HepG2 (cell line): ENCODE measurements at regions not wholly inside any gene's neighbourhood (a gene's known extent, or its start where the extent isn't known, plus 50 kb on each side); places are given as distances from the start of the nearest gene placed in this dataset.

Source experiments
- ATAC-seq: fragments of 200-7000 bp; cut with Tn5 transposase; 3 replicates; pipeline ENCODE4 v1.9.1; 2020; ENCODE audit warnings: mild to moderate bottlenecking, moderate library complexity
- BruUV-seq: library from RNA; stranded (reverse); fragments of 400-500 nt; replicated peaks from 2 replicates; lab custom pipeline; 2021; lab: Mats Ljungman, UMichigan
- CTCF ChIA-PET: fragments of 300-600 bp; formaldehyde crosslinking; extraction: SDS; loops from one replicate; lab custom pipeline; 2021; ENCODE audit warnings: low total read pairs, inconsistent platforms, low intra/inter-chr PET ratio; lab: Yijun Ruan, JAX
- POLR2A ChIA-PET: fragments of 350-600 bp; sonication (Branson Sonifier 250); formaldehyde crosslinking; loops from one replicate; lab custom pipeline; 2020; ENCODE audit warnings: antibody characterized with exemption, inconsistent platforms; lab: Yijun Ruan, JAX
- DNase-seq: peaks from one replicate; pipeline ENCODE4 v3.0.0-alpha.2; 2015; ENCODE audit warnings: low spot score
- FAIRE-seq: peaks from 3 replicates; lab custom pipeline; 2011; peaks lifted over from hg19 to GRCh38; lab: Jason Lieb, UNC
- H2AFZ ChIP-seq: one replicate; pipeline ENCODE4 v1.6.1; 2011; ENCODE audit warnings: low read length, inconsistent platforms
- H3K27ac ChIP-seq: fragments of 300-600 bp; 3 replicates; pipeline ENCODE4 v1.8.0; 2011; ENCODE audit warnings: mixed run types, mild to moderate bottlenecking, mixed read lengths, low read length, inconsistent platforms; ENCODE audit not compliant: insufficient read depth; ENCODE audit errors: extremely low read length
- H3K27me3 ChIP-seq, 2 experiments: fragments of 200-600 bp in 1 of 2; 2 replicates in 1 of 2; 3 replicates in 1 of 2; pipeline versions ENCODE4 v1.6.0 to v1.8.0; 2011; ENCODE audit warnings: low read length in 2 of 2, mild to moderate bottlenecking in 2 of 2, moderate library complexity in 2 of 2, inconsistent platforms in 1 of 2; ENCODE audit not compliant: insufficient read depth in 2 of 2, control insufficient read depth in 1 of 2
- H3K36me3 ChIP-seq, 2 experiments: fragments of 200-600 bp in 1 of 2; replicated peaks in 1 of 2; 2 replicates in 1 of 2; 3 replicates in 1 of 2; pipeline versions ENCODE4 v1.5.1 to v1.8.0; 2011; ENCODE audit warnings: low read length in 2 of 2, inconsistent platforms in 1 of 2; ENCODE audit not compliant: insufficient read depth in 2 of 2, control insufficient read depth in 1 of 2
- H3K4me1 ChIP-seq: 2 replicates; pipeline ENCODE4 v1.5.1; 2012; ENCODE audit warnings: low read length, inconsistent platforms; ENCODE audit not compliant: insufficient read depth
- H3K4me2 ChIP-seq: 2 replicates; pipeline ENCODE4 v1.6.0; 2011; ENCODE audit warnings: low read depth, low read length, inconsistent platforms
- H3K4me3 ChIP-seq, 3 experiments: fragments of 200-600 bp in 1 of 3; sonication (generic), shearing (Covaris generic) in 1 of 3; replicated peaks in 1 of 3; 2 replicates each; pipeline ENCODE4 v1.5.1; 2011 to 2016; ENCODE audit warnings: low read length in 3 of 3, inconsistent platforms in 2 of 3, low read depth in 2 of 3, mild to moderate bottlenecking in 2 of 3, control low read depth in 1 of 3, mixed read lengths in 1 of 3; ENCODE audit not compliant: insufficient read depth in 1 of 3
- H3K79me2 ChIP-seq: one replicate; pipeline ENCODE4 v1.6.1; 2011; ENCODE audit warnings: low read length, inconsistent platforms; ENCODE audit not compliant: insufficient read depth
- H3K9ac ChIP-seq: 2 replicates; pipeline ENCODE4 v1.6.0; 2011; ENCODE audit warnings: mild to moderate bottlenecking, low read depth, low read length, inconsistent platforms; ENCODE audit not compliant: insufficient read depth
- H3K9me3 ChIP-seq: 2 replicates; pipeline ENCODE4 v1.5.1; 2012; ENCODE audit warnings: mild to moderate bottlenecking, low read length
- H4K20me1 ChIP-seq: 2 replicates; pipeline ENCODE4 v1.6.0; 2011; ENCODE audit warnings: inconsistent platforms, mild to moderate bottlenecking, low read length, moderate library complexity; ENCODE audit not compliant: insufficient read depth
- NR3C1 ChIP-seq: sonication (generic); formaldehyde crosslinking; IDR thresholded peaks from 2 replicates; pipeline ENCODE4 v1.4.0; 2020; ENCODE audit warnings: missing genetic modification reagents
- SMC3 ChIP-seq: IDR thresholded peaks from 2 replicates; pipeline ENCODE4 v1.6.1; 2011; ENCODE audit warnings: low read length, improper control_type of control experiment
- STAG1 ChIP-seq: sonication (generic); formaldehyde crosslinking; IDR thresholded peaks from 2 replicates; pipeline ENCODE4 v1.4.0; 2020; ENCODE audit warnings: missing genetic modification reagents
- ZNF10 ChIP-seq: sonication (generic); formaldehyde crosslinking; IDR thresholded peaks from 2 replicates; pipeline ENCODE4 v1.4.0; 2020; ENCODE audit warnings: mild to moderate bottlenecking, low read depth, missing genetic modification reagents, borderline replicate concordance
- ZNF577 ChIP-seq: sonication (generic); formaldehyde crosslinking; IDR thresholded peaks from 2 replicates; pipeline ENCODE4 v1.4.0; 2020; ENCODE audit warnings: mild to moderate bottlenecking, low read depth, missing genetic modification reagents, borderline replicate concordance
- ZNF678 ChIP-seq: sonication (generic); formaldehyde crosslinking; IDR thresholded peaks from 2 replicates; pipeline ENCODE4 v1.4.0; 2020; ENCODE audit warnings: mild to moderate bottlenecking, missing genetic modification reagents
- WGBS: methylation state at CpG from one replicate; pipeline ENCODE4 v1.1.6; 2017; ENCODE audit warnings: low lambda C conversion rate; 5-methylcytosine and 5-hydroxymethylcytosine counted together
- in situ Hi-C: cut with HindIII; loops from 2 replicates; pipeline ENCODE4 v1.10.0; 2017; ENCODE audit warnings: low pct_unique_long_range_greater_than_20kb; ENCODE audit not compliant: extremely low pct_ligation_motif_present
- intact Hi-C: fragments of 100-400 bp; cut with micrococcal nuclease; formaldehyde crosslinking; loops from one replicate; pipeline ENCODE4 v1.10.0; 2022; ENCODE audit not compliant: unreplicated experiment
- TF ChIP-seq, protein P1 (sequence below): sonication (generic); formaldehyde crosslinking; IDR thresholded peaks from 2 replicates; pipeline ENCODE4 v1.5.0; 2020; ENCODE audit warnings: mild to moderate bottlenecking, missing genetic modification reagents, moderate library complexity

DNA sequence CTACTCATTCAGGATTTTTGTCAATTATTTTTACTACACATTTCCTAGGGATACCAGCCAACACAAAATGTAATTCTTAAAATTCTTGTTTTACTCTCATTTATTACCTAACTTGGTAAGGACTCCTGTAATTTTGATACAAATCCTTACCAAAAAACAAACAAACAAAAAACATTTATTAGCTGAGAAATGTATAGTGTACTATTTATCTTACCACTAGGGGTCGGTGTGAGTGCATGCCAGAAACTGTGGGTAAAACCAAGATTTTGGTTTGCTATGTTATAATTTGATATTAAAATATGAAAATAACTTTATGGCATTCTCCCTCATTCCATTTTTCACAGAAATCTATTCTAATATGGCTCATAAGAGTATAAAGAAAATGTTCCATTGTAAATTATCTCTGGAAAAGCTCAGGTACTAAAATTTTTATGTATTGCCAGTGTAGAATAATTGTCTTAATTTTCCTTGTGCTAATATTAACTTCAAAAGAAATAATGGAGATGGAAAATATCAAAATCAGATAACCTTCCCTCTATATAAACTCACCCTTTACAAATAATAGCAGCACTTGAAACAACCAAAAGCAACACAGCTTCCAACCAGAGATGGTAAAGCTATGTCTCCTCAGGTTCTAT lies 290.8 kb upstream of the PCDH15 start:
- no peak for DNase-seq
- TF ChIP-seq SMC3 (peak; percentile 35; the same call in 1 of the 2 replicates), STAG1 (CRISPR knock-in tag) (peak; percentile 54), ZNF577 (CRISPR knock-in tag) (no peak)
- TF ChIP-seq, protein P1, sequence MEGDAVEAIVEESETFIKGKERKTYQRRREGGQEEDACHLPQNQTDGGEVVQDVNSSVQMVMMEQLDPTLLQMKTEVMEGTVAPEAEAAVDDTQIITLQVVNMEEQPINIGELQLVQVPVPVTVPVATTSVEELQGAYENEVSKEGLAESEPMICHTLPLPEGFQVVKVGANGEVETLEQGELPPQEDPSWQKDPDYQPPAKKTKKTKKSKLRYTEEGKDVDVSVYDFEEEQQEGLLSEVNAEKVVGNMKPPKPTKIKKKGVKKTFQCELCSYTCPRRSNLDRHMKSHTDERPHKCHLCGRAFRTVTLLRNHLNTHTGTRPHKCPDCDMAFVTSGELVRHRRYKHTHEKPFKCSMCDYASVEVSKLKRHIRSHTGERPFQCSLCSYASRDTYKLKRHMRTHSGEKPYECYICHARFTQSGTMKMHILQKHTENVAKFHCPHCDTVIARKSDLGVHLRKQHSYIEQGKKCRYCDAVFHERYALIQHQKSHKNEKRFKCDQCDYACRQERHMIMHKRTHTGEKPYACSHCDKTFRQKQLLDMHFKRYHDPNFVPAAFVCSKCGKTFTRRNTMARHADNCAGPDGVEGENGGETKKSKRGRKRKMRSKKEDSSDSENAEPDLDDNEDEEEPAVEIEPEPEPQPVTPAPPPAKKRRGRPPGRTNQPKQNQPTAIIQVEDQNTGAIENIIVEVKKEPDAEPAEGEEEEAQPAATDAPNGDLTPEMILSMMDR (CRISPR knock-in tag): peak; percentile 52
- BruUV-seq: no TSS peak
- Histone ChIP-seq H3K4me1 (no peaks in the 10 kb centered on the region), H2AFZ (no peak overlapping the region), H3K36me3 (no peaks in the 10 kb centered on the region), H3K4me3 (no peak overlapping the region), H4K20me1 (no peaks in the 10 kb centered on the region), H3K79me2 (no peaks in the 10 kb centered on the region), H3K27me3 (no peaks in the 10 kb centered on the region), H3K9me3 (no peaks in the 10 kb centered on the region), H3K4me2 (no peak overlapping the region), H3K9ac (no peak overlapping the region), H3K27ac (no peak overlapping the region)
- intact Hi-C loops: loop anchor here (1.0 kb wide), 1 partner anchor 172 kb away; no protein-coding TSS in a partner anchor
- no peak for ATAC-seq
- ChIA-PET CTCF (interaction anchor here (0.9 to 2.1 kb wide), 2 partner anchors 106 to 172 kb away, joined by 4 to 14 read pairs; no protein-coding TSS in a partner anchor), POLR2A (no interaction called here)
- in situ Hi-C loops: loop anchor here (25.0 kb wide), 1 partner anchor 645 kb away; no protein-coding TSS in a partner anchor
- FAIRE-seq: no peak
- WGBS: 0% methylated on average over 1 of the region's 1 CpG

DNA sequence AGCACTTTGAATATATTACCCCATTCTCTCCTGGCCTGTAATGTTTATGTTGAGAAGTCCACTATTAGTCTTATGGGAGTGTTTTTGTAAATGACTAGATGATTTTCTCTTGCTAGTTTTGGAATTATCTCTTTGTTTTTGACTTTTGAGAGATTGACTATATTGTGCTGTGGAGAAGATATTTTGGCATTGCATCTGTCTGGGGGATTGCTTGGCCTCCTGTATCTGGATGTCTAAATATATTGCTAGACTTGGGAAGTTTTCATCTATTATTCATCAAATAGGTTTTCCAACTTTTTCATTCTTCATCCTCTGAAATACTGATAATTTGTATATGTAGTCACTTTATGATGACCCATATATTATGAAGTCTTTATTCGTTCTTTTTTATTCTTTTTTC lies 277.1 kb upstream of the PCDH15 start:
- Histone ChIP-seq H3K4me2 (no peak overlapping the region), H3K9ac (no peak overlapping the region), H3K27me3 (no peaks in the 10 kb centered on the region), H3K4me3 (no peak overlapping the region), H3K27ac (no peak overlapping the region), H3K4me1 (no peaks in the 10 kb centered on the region), H3K79me2 (no peaks in the 10 kb centered on the region), H4K20me1 (no peaks in the 10 kb centered on the region), H2AFZ (no peak overlapping the region), H3K36me3 (no peaks in the 10 kb centered on the region), H3K9me3 (no peaks in the 10 kb centered on the region)
- FAIRE-seq: no peak
- DNase-seq: no peak
- POLR2A ChIA-PET: no interaction called here
- WGBS: 3% methylated on average over 1 of the region's 1 CpG
- BruUV-seq: no TSS peak
- in situ Hi-C loops: loop anchor here (25.0 kb wide), 1 partner anchor 659 kb away; no protein-coding TSS in a partner anchor
- intact Hi-C loops: no loop called here
- TF ChIP-seq NR3C1 (CRISPR knock-in tag): no peak
- TF ChIP-seq ZNF678 (CRISPR knock-in tag): no peak
- TF ChIP-seq ZNF10 (CRISPR knock-in tag): no peak
- ATAC-seq: no peak
- CTCF ChIA-PET: no interaction called here
